GM03348 (cell line): ENCODE measurements at regions not wholly inside any gene's neighbourhood (a gene's known extent, or its start where the extent isn't known, plus 50 kb on each side); places are given as distances from the start of the nearest gene placed in this dataset.
"Not testable (repeated sequence)": the region's sequence is repeated elsewhere in the genome, so short reads cannot be mapped to it uniquely, and the experiment has no call there.

ENCODE experiments used
- DNase-seq: peaks from one replicate; pipeline ENCODE4 v3.0.0; 2012; ENCODE audit warnings: low spot score

DNA sequence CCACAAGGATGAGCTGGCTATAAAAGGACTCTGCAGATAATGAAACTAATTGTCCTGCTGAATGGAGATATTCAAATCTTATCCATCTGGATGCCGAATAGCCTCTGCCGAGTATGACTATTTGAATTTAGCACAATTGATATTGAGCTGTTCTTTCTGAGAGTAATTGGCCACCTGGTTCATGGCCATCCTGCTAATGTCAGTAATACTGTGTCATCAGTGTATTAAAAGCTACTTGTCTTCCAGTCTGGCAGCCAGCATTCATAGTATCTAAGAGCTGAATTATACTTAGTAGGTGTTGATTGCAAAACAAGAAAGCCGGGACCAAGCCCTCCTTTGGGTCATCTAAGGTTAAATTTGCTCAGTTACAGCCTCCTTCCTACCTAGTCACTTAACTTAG is 310.7 kb upstream of the NCAM1 start:
- no peak for DNase-seq

DNA sequence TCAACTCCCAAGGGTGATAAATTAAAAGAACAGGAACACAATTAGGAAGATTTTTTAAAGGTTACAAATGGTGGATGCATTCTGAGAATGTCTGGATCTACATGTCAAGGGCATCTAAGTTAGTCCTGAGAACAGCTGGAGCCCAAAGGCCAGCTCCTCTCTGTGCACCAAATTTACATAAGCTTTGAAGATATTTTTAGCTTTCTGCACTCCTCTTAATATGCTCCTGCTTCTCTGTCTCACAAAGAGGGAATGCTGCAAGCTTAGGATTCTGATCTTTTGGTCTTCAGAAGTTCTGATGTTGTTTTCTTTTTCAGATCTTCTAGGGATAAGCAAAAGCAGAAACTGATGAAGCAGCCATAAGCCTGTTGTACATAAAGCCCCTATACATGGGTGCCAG is 309.8 kb upstream of the NCAM1 start:
- no peak for DNase-seq

DNA sequence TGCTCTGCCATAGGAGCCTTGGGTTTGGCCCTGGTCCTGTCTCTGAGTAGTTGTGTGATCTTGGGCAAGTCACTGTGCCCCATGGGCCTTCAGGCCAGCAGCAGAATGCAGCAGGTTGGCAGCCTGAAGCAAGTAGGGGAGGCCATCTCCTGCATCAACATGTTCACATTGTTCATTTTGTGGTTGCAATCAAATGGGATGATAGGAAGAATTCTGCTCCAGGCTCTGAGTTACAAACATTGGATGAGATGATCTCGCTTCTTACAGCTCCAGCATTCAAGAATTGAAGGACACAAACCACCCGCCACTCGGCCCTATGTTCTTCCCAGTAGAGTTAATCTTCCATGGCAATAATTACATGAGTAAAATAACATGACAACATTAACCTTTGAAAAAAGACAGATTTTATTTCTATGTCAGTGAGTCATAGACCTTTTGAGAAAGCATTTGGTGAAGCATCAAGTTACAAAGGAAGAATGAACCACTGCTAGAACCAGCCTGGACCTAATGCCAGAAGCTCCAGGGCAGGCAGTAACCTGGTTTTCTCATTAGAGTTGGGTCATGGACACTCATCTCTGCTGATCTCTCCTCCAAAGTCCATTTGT is 308.3 kb upstream of the NCAM1 start:
- peak; percentile 54 for DNase-seq

DNA sequence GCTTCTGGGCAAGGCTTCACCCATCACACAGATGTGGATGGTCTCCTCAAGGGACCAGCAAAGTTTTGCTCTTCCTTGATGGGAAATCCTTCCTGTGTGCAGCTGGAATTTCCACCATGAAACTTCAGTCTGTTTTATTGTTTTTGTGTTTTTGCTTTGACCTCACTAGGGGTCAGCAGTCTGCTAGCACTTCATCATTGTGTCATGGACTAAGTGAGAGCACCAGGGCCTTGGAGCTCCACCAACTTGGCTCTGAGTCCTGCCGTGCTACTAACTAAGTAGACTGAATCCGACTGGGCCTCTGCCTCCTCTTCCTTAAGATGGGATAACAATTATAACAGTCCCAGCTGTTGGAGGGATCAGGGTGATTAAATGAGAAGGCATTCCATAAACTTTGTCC is 305.8 kb upstream of the NCAM1 start:
- peak; percentile 77 for DNase-seq

DNA sequence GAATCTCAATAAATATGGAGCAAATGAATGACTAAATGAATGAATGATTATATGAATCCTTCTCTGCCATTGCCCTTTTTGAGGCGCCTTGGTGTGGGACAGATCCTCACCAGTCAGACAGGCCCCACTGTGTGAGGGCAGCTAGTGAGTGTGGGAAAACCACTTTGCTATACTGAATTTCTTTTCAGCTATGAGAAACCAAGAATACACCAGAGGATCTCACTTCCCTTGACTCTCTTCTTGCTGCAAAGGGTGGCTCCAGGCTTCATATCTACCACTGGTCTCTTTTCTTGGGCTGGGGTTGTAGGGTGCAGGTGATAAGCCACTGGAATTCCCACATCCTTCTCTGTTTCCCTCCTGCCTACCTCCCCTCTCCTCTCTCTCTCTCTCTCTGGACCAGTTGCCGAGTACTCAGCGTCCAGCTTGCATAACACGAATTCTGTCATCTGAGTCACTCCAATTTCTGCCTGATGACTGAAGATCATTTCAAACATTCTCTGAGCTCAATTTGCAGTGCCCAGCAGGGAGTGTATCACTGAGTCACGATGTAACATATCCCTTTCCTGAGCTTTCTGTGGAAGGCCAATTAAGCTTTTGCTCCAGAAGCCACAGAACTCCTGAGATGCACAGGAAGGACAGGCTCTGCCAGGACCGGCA is 304.3 kb upstream of the NCAM1 start:
- peak; percentile 76 for DNase-seq

DNA sequence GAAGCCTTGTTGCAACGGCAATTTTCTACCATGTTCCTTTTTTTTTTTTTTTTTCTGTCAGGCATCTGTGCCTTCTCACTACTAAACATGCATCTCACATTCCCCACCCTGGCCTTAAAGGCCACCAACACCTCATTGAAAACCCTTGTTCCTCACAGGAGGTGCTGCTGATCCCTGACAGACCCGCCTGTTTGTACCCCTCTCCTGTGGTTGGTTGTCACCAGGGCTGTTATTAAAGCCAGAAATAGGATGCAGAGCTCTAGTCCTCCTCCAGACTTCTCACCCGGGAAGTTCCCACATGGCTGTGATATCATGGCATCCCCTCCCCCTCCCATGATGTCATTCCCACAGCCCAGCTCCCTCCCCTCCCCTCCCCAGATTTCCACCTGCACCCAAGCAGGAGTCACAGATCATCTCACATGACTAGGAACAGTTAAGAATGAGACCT is 302.8 kb upstream of the NCAM1 start:
- no peak for DNase-seq

DNA sequence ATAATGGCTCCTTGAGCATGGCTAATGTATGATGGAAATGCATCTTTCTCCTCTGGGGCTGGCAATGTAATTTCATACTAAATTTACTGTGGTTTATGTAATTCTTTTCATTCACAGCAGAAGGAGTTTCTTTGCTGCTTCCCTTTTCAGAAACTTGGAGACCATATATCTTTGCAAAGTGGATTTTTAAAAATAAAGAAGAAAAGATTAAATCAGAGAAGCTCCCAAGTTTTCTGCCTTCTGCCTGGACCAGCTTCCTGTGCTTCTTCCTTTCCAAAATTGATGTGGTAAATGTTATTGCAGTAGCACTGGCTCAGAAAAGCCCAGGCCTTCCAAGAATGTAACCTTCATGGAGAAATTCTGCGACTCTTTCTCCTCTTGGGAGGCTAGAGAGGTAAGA is 300.1 kb upstream of the NCAM1 start:
- DNase-seq = no peak

DNA sequence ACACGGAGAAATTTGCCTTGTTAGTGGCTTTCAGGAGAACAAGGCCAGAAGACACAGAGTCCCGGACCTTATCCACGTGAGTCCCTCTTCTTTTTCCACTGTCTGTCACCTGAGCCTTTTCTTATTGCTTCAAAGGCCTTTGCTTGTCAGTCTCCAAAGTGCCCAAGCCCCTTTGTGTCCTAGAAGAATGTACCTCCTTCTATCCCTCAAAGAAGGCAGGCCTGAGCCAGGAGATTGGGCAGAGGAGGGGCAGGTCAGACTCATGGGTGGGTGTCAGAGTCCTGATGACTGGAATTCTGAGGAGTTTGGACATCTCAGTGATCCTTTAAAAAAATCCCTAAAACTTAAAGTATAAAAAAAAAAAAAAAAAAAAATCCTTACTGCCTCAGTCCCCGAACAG is 299.6 kb upstream of the NCAM1 start:
- DNase-seq = no peak

DNA sequence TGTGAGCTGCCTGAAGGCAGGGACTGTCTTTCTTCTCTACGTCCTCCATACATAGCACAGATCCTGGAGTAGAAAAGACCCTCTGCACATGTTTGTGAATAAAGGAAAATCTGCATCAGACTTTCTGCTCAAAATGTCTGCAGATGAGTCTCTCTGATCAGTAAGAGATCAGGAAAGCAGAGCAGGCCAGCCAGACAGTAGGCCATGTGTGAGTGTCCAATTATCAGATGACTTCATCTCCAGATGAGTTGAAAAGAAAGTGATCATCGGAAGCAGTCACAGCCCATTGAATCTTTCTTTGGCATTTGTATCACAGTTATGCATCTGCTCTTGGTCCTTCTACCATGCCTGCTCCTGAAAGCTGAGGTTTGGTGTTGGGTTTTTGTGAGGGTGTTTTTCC is 298.7 kb upstream of the NCAM1 start:
- DNase-seq = no peak

DNA sequence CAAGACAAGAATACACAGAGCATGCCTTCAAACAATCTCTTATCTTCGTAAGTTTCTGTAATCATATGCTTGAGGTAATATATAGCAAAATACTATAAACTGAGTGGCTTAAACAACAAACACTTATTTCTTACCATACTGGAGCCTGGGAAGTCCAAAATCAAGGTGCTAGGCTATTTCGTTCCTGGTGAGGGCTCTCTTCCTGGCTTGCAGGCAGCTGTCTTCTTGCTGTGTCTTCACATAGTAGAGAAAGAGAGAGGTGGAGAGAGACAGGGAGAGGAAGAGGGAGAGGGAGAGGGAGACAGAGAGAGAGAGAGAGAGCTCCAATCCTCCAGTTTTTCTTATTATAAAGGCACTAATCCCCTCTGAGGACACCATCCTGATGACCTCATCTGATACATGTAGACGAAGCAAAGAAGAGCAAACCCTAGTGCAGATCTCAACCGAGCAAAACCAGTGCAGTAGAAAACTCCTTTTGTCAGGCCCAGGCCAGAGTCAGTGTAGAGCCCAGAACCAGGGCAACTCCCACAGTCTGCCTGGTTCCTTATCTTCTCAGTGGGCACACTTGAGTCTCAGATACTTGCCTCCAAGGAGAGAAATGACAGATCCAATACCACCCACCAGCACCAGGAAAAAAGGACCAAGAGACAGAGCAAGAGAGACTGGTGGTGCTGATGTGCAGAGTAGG is 297.1 kb upstream of the NCAM1 start:
- no peak for DNase-seq

DNA sequence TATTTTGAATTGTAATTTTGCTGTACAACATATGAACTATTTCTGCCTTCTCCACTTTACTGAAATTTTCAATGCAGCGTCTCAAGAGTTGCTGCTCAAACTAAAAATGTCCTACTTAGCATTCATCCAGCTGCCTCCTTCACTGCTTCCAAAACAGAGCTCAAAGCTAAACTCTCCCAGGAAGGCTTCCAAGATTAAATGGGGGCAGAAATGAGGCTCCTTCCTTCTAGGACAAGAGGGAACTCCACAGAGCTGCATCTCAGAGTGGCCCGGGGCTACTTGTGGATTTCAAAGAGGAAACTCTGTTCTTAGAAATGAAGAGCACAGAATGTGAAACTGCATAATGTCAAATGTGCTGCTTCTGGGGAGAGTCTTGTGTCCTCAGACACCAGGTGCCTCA is 295.9 kb upstream of the NCAM1 start:
- no peak for DNase-seq

DNA sequence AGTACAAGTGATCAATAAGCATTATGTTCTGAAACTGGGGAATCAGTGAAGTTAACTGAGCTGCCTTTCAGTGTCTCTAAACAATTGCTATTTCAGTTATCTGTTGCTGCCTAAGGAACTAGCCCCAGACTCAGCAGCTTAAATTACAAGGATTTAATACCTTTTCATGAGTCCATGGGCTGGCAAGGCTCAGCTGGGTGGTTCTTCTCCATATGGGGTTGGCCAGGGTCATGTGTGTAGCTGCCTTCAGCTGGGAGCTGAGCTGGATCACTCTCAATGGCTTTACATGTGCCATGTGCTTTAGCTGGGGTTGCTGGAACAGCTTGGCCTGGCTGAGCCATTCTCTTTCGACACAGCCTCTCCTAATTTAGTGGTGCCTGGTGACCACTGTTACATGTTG is 295.0 kb upstream of the NCAM1 start:
- DNase-seq = no peak

DNA sequence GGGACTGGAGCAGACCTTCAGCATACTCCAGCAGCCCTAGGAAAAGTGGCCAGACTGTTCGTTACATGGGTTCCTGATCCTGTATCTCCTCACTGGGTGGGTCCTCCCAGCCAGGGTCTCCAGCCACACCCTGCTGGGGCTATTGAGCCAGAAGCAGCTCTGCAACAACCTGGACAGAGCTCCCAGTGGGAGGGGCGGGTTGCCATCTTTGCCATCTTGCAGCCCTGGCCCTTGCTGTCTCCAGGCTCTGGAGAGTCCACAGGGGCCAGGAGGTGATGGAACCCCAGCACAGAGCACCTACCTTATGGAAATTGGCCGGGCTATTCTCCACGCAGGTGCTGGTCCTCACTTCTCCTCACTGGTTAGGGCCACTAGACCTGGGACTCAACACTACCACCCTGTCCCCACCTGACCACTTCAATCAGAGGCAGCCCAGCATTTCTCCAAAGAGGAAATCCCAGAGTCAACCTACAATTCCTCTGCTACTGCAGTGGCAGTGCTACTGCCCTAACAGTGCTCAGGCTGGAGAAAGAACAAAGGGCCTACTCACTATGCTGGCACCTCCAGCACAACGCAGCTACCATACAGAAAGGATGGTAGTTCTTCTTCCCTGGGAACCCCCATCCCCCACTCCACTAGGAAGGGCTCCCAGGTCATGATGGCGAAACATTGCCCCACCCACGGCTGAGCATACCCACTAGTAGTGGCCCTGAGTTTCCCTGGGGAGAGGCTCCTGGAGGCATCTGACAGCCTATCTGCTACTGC is 290.2 kb upstream of the NCAM1 start:
- DNase-seq = no peak

DNA sequence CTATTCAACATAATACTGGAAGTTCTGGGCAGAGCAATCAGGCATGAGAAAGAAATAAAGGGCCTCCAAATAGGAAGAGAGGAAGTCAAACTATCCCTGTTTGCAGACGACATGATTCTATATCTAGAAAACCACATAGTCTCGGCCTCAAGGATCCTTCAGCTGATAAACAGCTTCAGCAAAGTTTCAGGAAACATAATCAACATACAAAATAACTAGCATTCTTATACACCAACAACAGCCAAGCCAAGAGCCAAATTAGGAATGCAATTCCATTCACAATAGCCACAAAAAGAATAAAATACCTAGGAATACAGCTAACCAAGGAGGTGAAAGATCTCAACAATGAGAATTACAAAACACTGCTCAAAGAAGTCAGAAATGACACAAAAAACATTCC is 287.8 kb upstream of the NCAM1 start:
- DNase-seq = not testable (repeated sequence)

DNA sequence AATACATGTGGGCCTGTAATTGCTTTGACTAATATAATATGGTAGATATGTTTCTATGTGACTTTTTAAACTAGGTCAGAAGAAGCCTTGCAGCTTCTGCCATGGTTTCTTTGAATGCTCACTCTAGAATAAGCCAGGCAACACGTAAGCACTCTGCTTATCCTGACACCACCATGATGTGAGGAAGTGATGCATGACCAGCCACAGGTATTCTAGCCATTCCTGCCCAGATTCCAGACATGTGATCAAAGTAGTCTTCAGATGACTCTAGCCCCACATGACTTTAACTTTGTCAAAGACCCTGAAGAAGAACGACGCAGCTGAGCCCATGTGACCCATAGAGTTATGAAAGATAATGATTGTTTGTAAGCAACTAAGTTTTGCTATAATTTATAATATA is 276.1 kb upstream of the NCAM1 start:
- no peak for DNase-seq

DNA sequence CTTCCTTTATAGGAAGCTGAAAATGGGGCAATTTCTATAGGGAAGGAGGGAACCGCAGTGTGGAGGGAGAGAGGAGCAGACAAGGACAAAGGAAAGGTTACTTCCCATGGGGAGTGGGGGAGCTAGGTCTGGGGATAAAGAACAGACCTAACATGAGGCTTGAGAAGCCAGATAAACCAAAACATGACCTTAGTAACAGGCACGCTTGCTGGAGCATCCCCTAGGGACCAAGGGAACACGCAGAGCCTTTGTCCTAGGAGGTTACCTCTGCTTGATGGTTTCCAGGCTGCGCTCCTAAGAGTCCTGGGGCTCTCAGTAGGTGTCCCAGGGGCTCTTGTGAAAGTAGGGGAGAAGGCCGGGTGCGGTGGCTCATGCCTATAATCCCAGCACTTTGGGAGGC is 271.4 kb upstream of the NCAM1 start:
- no peak for DNase-seq

DNA sequence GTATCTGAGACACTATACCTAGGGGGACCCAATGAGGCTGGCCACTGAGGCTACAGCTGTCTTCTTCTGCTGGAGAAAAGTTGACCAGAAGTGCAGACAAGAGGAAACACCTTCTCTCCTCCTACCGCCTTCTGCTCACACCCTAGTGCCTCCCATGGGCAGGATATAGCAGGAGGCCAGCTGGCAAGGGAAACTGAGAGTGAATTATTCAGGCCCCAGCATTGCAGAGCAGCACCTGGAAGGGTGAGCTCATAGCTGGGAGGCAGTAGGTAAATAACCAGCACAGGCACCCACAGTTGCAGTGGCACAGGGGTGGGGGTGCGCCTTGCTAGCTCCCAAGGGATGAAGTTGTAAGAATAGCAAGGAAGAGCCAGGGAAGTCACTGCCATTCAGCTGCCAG is 267.4 kb upstream of the NCAM1 start:
- no peak for DNase-seq

DNA sequence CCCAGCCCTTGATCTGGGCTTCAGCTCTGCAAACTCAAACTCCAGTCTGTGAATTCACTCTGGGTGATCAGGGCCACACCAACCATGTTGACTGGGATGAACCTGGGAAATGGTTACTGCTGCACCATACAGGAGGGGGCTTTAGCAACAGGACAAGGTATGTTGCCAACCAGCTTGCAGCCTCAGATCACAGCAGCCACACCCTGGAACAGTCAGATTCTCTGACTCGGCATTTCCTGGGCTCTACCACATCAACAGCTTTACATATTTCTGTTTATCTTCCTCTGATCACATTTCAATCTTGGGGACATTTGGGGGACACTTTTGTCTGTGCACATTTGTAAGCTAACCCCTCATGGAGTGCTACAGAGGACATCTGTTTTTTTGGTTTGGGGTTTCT is 267.0 kb upstream of the NCAM1 start:
- DNase-seq = no peak

DNA sequence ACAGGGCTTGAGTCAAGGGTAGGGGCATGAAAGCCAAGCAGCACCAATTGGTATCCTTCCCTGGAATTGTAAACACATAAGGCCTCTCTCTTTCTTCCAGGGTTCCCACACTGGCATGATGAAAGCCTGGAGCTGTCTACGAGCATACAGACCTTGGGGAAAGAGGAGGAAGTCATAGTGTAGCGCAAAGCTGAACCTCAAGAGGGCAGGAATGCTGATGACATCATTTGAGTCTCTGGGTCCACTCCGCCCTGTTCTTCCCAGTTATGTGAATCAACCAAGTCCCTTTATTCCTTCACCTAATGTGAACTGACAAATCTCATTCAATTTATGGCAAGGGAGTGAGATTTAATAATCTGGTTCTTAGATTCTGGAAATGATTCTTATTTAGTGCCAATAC is 266.4 kb upstream of the NCAM1 start:
- DNase-seq = no peak

DNA sequence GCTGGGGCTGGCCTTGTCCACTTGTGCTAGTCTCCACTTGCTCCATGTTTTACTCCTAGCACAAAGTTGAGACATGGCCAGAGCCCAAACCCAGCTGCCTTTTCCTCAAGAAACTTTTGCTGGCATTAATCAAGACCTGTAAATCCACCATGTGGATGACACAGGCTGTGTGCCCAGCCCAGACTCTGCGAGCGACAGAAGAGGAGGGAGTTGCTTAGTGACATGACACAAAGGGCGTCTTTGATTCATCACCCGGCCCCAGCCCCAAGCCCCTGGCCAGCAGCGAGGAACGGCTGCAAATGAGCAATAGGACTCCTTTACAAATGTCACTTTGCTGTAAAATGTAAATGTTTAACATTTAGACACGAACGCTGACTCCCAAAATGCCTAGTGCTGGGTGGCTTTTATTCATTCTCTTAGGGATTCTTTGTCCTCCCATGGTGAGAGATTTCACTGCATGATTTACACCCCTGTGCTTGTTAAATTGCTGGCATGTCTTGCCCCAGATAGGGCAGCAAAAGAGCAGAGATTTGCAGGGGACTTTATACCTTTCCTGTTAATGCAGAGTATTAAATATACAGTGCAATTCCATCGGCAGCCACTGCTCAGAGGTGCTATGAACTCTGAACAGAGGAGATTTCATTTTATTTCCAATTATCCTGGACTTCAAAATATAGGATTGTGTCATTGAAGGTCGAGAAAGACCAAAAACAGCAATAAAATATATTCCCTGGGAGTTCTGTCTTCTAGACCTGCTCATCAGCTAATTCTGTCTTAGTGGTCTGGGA is 263.6 kb upstream of the NCAM1 start:
- DNase-seq = no peak

DNA sequence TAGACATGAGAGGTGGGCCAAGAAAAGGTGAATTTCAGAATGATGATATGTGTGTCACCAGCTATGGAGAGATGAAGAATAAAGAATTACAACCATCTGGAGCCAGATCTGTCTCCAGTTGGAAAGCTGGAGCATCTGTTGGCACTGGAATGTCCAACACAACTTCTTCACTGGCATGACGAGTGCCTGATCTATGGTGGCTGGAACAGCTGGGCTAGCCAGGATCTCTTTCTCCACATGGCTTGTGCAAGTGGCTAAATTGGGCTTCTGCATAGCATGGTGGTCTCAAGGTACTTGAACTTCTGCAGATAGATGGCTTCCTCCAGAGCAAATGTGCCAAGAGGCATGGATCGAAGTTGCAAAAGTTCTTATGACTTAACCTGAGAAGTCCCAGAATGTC is 256.1 kb upstream of the NCAM1 start:
- DNase-seq = no peak

DNA sequence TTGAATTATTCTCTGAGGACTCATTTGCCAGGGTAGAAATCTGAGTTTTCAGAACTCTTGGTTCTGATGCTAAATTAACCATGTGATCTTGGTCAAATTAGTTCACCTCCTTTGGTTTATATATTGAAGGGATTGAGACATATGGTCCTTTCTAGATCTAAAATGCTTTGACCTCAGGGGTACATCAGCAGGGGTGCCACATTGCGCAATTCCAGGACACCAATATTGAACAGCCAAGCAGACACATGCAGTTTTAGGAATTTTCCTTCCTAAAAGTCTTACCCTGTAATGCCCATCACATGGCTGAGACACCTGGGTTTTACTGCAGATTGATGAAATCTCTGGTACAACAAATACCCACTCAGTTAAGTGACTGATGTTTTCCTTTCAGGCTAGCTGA is 254.4 kb upstream of the NCAM1 start:
- no peak for DNase-seq
